Karpas-422 (cell line): ENCODE measurements at regions not wholly inside any gene's neighbourhood (a gene's known extent, or its start where the extent isn't known, plus 50 kb on each side); places are given as distances from the start of the nearest gene placed in this dataset.

Source experiments
- DNase-seq: peaks from one replicate; pipeline ENCODE4 v3.0.0-alpha.2; 2015
- H2AFZ ChIP-seq: fragments of 200-600 bp; sonication (generic); 2 replicates; pipeline ENCODE4 v1.6.1; 2014; ENCODE audit warnings: antibody characterized with exemption, low read length, mixed read lengths
- H3K27ac ChIP-seq: fragments of 200-600 bp; sonication (generic); 2 replicates; pipeline ENCODE4 v1.5.1; 2014; ENCODE audit warnings: mild to moderate bottlenecking, low read length, moderate library complexity
- H3K27me3 ChIP-seq: fragments of 200-600 bp; sonication (generic); 2 replicates; pipeline ENCODE4 v1.6.1; 2014; ENCODE audit warnings: low read length, mixed read lengths
- H3K36me3 ChIP-seq: fragments of 200-600 bp; sonication (generic); 2 replicates; pipeline ENCODE4 v1.6.1; 2014; ENCODE audit warnings: low read length, mixed read lengths; ENCODE audit not compliant: insufficient read depth
- H3K4me1 ChIP-seq: fragments of 200-600 bp; sonication (generic); 2 replicates; pipeline ENCODE4 v1.6.1; 2014; ENCODE audit warnings: mild to moderate bottlenecking, low read length, mixed read lengths
- H3K4me2 ChIP-seq: fragments of 200-600 bp; sonication (generic); 2 replicates; pipeline ENCODE4 v1.6.1; 2014; ENCODE audit warnings: low read length, low read depth, mild to moderate bottlenecking; ENCODE audit not compliant: poor library complexity, severe bottlenecking
- H3K4me3 ChIP-seq: fragments of 200-600 bp; sonication (generic); 2 replicates; pipeline ENCODE4 v1.5.1; 2014; ENCODE audit warnings: mild to moderate bottlenecking, antibody characterized with exemption, low read length, mixed read lengths
- H3K79me2 ChIP-seq: fragments of 200-600 bp; sonication (generic); 2 replicates; pipeline ENCODE4 v1.6.1; 2014; ENCODE audit warnings: mild to moderate bottlenecking, low read length, mixed read lengths
- H3K9ac ChIP-seq: fragments of 200-600 bp; sonication (generic); 2 replicates; pipeline ENCODE4 v1.6.0; 2014; ENCODE audit warnings: low read length
- H3K9me2 ChIP-seq: fragments of 200-600 bp; sonication (generic), shearing (Covaris generic); replicated peaks from 2 replicates; pipeline ENCODE4 v1.6.0; 2014; ENCODE audit warnings: mild to moderate bottlenecking, low read length, moderate library complexity; ENCODE audit not compliant: insufficient read depth
- H3K9me3 ChIP-seq: fragments of 300-700, 200-600 bp; sonication (generic); 2 replicates; pipeline ENCODE4 v1.6.1; 2014; ENCODE audit warnings: low read length, mixed read lengths
- H4K20me1 ChIP-seq: fragments of 200-600 bp; sonication (generic); 2 replicates; pipeline ENCODE4 v1.6.1; 2014; ENCODE audit warnings: mild to moderate bottlenecking, antibody characterized with exemption, low read length, low read depth; ENCODE audit not compliant: insufficient read depth

- DNase-seq: no peak
- H3K4me2 ChIP-seq: no peak overlapping the region
Measured at GRCh38 chr7:46934198-46934825, 647.6 kb downstream of the TNS3 start.

GRCh38 chr7:46933596-46933995, 648.3 kb downstream of the TNS3 start:
- DNase-seq: no peak
- Histone ChIP-seq H3K79me2 (no peaks in the 10 kb centered on the region), H3K4me2 (no peak overlapping the region), H3K9ac (no peak overlapping the region), H3K9me2 (no peaks in the 10 kb centered on the region), H3K36me3 (no peaks in the 10 kb centered on the region), H2AFZ (no peak overlapping the region), H3K4me3 (no peak overlapping the region), H3K9me3 (no peaks in the 10 kb centered on the region), H3K27ac (no peak overlapping the region), H4K20me1 (no peaks in the 10 kb centered on the region), H3K27me3 (no peaks in the 10 kb centered on the region), H3K4me1 (no peaks in the 10 kb centered on the region)

More at GRCh38 chr7:46934198-46934825, 647.6 kb downstream of the TNS3 start:
- no peaks in the 10 kb centered on the region for H3K79me2 ChIP-seq
- H3K27ac ChIP-seq: no peak overlapping the region
- H4K20me1 ChIP-seq: no peaks in the 10 kb centered on the region
- no peaks in the 10 kb centered on the region for H3K36me3 ChIP-seq
- no peak overlapping the region for H3K9ac ChIP-seq
- no peaks in the 10 kb centered on the region for H3K9me2 ChIP-seq
- H3K4me3 ChIP-seq: no peak overlapping the region
- H3K4me1 ChIP-seq: peaks cover 1% of the 10 kb centered on the region
- no peaks in the 10 kb centered on the region for H3K9me3 ChIP-seq
- no peaks in the 10 kb centered on the region for H3K27me3 ChIP-seq
- H2AFZ ChIP-seq: no peak overlapping the region

GRCh38 chr7:46932676-46933424, 649.1 kb downstream of the TNS3 start:
- H3K27me3 ChIP-seq: no peaks in the 10 kb centered on the region
- H3K79me2 ChIP-seq: no peaks in the 10 kb centered on the region
- H3K9me3 ChIP-seq: no peaks in the 10 kb centered on the region
- H3K9me2 ChIP-seq: no peaks in the 10 kb centered on the region
- H3K4me3 ChIP-seq: no peak overlapping the region
- no peaks in the 10 kb centered on the region for H4K20me1 ChIP-seq
- no peak overlapping the region for H3K27ac ChIP-seq
- H3K4me1 ChIP-seq: no peaks in the 10 kb centered on the region
- H3K4me2 ChIP-seq: no peak overlapping the region
- H3K9ac ChIP-seq: no peak overlapping the region
- no peak for DNase-seq
- H3K36me3 ChIP-seq: no peaks in the 10 kb centered on the region
- H2AFZ ChIP-seq: no peak overlapping the region

- Histone ChIP-seq H3K9me2 (no peaks in the 10 kb centered on the region), H4K20me1 (no peaks in the 10 kb centered on the region), H3K27me3 (no peaks in the 10 kb centered on the region), H3K9ac (no peak overlapping the region), H2AFZ (no peak overlapping the region), H3K36me3 (no peaks in the 10 kb centered on the region), H3K4me2 (no peak overlapping the region), H3K79me2 (no peaks in the 10 kb centered on the region), H3K27ac (no peak overlapping the region), H3K4me3 (no peak overlapping the region), H3K4me1 (no peaks in the 10 kb centered on the region), H3K9me3 (no peaks in the 10 kb centered on the region)
- DNase-seq: no peak
Measured at GRCh38 chr7:46932306-46932675, 649.6 kb downstream of the TNS3 start.

GRCh38 chr7:46930366-46930765, 651.5 kb downstream of the TNS3 start:
- H3K27ac ChIP-seq: no peak overlapping the region
- H3K4me2 ChIP-seq: no peak overlapping the region
- H3K79me2 ChIP-seq: no peaks in the 10 kb centered on the region
- no peaks in the 10 kb centered on the region for H3K9me3 ChIP-seq
- H3K4me1 ChIP-seq: no peaks in the 10 kb centered on the region
- no peaks in the 10 kb centered on the region for H3K27me3 ChIP-seq
- H2AFZ ChIP-seq: no peak overlapping the region
- H3K9me2 ChIP-seq: no peaks in the 10 kb centered on the region
- no peaks in the 10 kb centered on the region for H4K20me1 ChIP-seq
- H3K4me3 ChIP-seq: no peak overlapping the region
- H3K9ac ChIP-seq: no peak overlapping the region
- DNase-seq: no peak
- H3K36me3 ChIP-seq: no peaks in the 10 kb centered on the region

- no peak overlapping the region for H3K27ac ChIP-seq
- H3K4me1 ChIP-seq: no peaks in the 10 kb centered on the region
- H3K9ac ChIP-seq: no peak overlapping the region
- no peaks in the 10 kb centered on the region for H3K36me3 ChIP-seq
- H3K79me2 ChIP-seq: no peaks in the 10 kb centered on the region
- no peak overlapping the region for H2AFZ ChIP-seq
- no peaks in the 10 kb centered on the region for H3K9me2 ChIP-seq
- H4K20me1 ChIP-seq: no peaks in the 10 kb centered on the region
- H3K27me3 ChIP-seq: no peaks in the 10 kb centered on the region
- no peak for DNase-seq
- H3K4me2 ChIP-seq: no peak overlapping the region
- no peak overlapping the region for H3K4me3 ChIP-seq
- no peaks in the 10 kb centered on the region for H3K9me3 ChIP-seq
Measured at GRCh38 chr7:46929359-46929758, 652.6 kb downstream of the TNS3 start.

GRCh38 chr7:46928719-46929118, 653.2 kb downstream of the TNS3 start:
- Histone ChIP-seq H3K4me1 (no peaks in the 10 kb centered on the region), H3K9ac (no peak overlapping the region), H4K20me1 (no peaks in the 10 kb centered on the region), H3K9me2 (no peaks in the 10 kb centered on the region), H3K27me3 (no peaks in the 10 kb centered on the region), H3K9me3 (no peaks in the 10 kb centered on the region), H3K27ac (no peak overlapping the region), H2AFZ (no peak overlapping the region), H3K4me2 (no peak overlapping the region), H3K4me3 (no peak overlapping the region), H3K79me2 (no peaks in the 10 kb centered on the region), H3K36me3 (no peaks in the 10 kb centered on the region)
- DNase-seq: no peak

- Histone ChIP-seq H3K4me3 (no peak overlapping the region), H3K36me3 (no peaks in the 10 kb centered on the region), H3K27ac (no peak overlapping the region), H3K4me1 (no peaks in the 10 kb centered on the region), H4K20me1 (no peaks in the 10 kb centered on the region), H2AFZ (no peak overlapping the region), H3K79me2 (no peaks in the 10 kb centered on the region), H3K4me2 (no peak overlapping the region), H3K9me2 (no peaks in the 10 kb centered on the region), H3K9me3 (no peaks in the 10 kb centered on the region), H3K27me3 (no peaks in the 10 kb centered on the region), H3K9ac (no peak overlapping the region)
- no peak for DNase-seq
Measured at GRCh38 chr7:46927131-46927810, 654.6 kb downstream of the TNS3 start.
